COLO829 (cell line): ENCODE measurements at regions not wholly inside any gene's neighbourhood (a gene's known extent, or its start where the extent isn't known, plus 50 kb on each side); places are given as distances from the start of the nearest gene placed in this dataset.

ENCODE experiments used
- DNase-seq: peaks from one replicate; pipeline ENCODE4 v3.0.0; 2012; ENCODE audit warnings: low spot score

GRCh38 chr21:26653430-26653829 lies 80.3 kb upstream of the CYYR1 start:
- DNase-seq: no peak

- no peak for DNase-seq
Observed at GRCh38 chr21:26652854-26653253, 79.8 kb upstream of the CYYR1 start.

GRCh38 chr21:26641062-26641461 lies 68.0 kb upstream of the CYYR1 start:
- no peak for DNase-seq

DNA sequence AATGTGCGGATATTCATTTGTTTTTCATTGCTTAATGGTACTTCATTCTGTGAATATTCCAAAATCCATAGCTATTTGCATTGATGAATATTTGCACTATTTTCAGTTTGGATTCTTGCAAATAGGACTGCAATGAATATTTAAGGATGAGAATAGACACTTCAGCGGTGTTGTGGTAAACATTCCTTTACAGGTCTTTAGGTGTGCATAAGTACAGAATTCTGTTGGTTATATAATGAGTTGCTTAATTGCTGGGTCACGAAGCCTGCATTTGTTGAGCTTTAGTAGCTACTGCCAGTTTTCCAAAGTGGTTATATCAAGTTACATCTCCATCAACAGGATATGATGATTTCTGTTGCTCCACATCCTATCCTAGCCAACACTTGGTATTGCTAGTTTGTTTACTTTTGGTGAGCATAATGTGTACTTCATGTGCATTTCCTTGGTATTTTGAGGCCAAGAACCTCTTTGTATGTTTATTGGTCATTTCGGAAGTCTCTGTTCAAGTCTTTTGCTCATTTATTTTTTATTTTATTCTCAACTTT lies 64.2 kb upstream of the CYYR1 start:
- DNase-seq: no peak

- no peak for DNase-seq
Observed at GRCh38 chr21:26635681-26636080, 62.6 kb upstream of the CYYR1 start.

DNA sequence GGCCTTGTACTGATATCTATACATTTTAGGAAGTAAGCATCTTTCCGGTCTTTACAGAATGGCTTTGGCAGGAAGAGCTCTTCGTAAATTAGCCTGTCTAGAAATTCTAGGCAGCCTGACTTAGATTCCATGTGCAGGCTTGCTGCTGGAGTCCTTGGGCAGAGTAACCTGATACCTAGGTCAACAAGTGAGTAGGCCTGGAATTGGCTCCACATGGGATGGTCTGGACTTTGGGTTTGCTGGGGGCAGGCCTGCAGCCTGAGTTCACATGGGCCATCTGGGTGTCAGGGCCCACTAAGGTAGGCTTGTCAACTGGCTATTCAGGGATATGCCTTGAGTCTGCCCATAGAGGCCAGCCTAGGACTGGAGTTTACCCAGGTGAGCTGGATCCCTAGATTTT lies 59.6 kb upstream of the CYYR1 start:
- no peak for DNase-seq

DNA sequence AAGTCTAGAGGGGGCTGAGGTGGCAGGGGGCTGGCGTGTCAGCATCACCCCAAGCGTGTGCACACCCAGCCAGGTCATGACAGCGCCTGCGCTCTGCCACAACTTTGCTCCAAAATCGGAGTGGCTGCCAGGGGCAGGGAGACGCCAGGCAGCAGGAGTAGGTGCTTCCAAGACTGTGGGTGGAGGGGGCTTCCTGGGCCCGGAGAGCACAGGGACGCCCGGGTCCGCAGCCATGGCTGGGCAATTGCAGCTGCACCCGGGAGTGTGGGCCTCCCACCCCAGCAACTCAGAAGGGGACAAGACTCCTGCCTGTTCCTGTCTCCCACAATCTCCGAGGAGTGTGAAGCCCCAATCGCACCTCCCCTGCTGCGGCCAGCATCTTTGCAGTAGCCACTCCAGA lies 53.1 kb upstream of the CYYR1 start:
- no peak for DNase-seq

- DNase-seq: no peak
Observed at GRCh38 chr21:26624983-26625519, 52.0 kb upstream of the CYYR1 start.
